K562 (cell line): ENCODE measurements at regions not wholly inside any gene's neighbourhood (a gene's known extent, or its start where the extent isn't known, plus 50 kb on each side); places are given as distances from the start of the nearest gene placed in this dataset.

Experiments
- ATAC-seq: fragments of 200-7000 bp; cut with Tn5 transposase; 3 replicates; pipeline ENCODE4 v1.9.1; 2020; ENCODE audit warnings: moderate library complexity
- BruUV-seq: library from RNA; stranded (reverse); fragments of 400-500 nt; replicated peaks from 2 replicates; lab custom pipeline; 2021; lab: Mats Ljungman, UMichigan
- CTCF ChIA-PET: fragments of 300-600 bp; formaldehyde crosslinking; extraction: SDS; loops from one replicate; lab custom pipeline; 2021; ENCODE audit warnings: low intra/inter-chr PET ratio; lab: Yijun Ruan, JAX
- POLR2A ChIA-PET: fragments of 300-600, 350-650 bp; sonication (Branson Sonifier 250); formaldehyde crosslinking; extraction: SDS; loops from one replicate; lab custom pipeline; 2021; ENCODE audit warnings: antibody characterized with exemption, inconsistent platforms; lab: Yijun Ruan, JAX
- DNase-seq, 4 experiments: peaks; one replicate each; pipeline versions ENCODE4 v3.0.0 to v3.0.0-alpha.2; 2011 to 2018; ENCODE audit warnings: low spot score in 3 of 4, mixed read lengths in 3 of 4; ENCODE audit errors: extremely low read depth in 1 of 4
- FAIRE-seq: peaks from 2 replicates; lab custom pipeline; 2011; peaks lifted over from hg19 to GRCh38; lab: Jason Lieb, UNC
- H2AFZ ChIP-seq: 2 replicates; pipeline ENCODE4 v1.6.0; 2011; ENCODE audit warnings: low read depth, low read length, control low read depth, inconsistent platforms
- H3K27ac ChIP-seq: fragments of 200-600 bp; 3 replicates; pipeline ENCODE4 v1.8.0; 2011; ENCODE audit warnings: low read depth, mild to moderate bottlenecking, control low read depth, inconsistent platforms, low read length, moderate library complexity, mixed read lengths; ENCODE audit errors: extremely low read depth
- H3K27me3 ChIP-seq, 2 experiments: fragments of 300-600 bp in 1 of 2; 2 replicates in 1 of 2; 3 replicates in 1 of 2; pipeline versions ENCODE4 v1.6.0 to v1.8.0; 2011; ENCODE audit warnings: inconsistent platforms in 2 of 2, low read length in 2 of 2, mild to moderate bottlenecking in 1 of 2, mixed read lengths in 1 of 2, moderate library complexity in 1 of 2; ENCODE audit not compliant: control insufficient read depth in 2 of 2, insufficient read depth in 2 of 2
- H3K36me3 ChIP-seq: fragments of 300-600 bp; 3 replicates; pipeline ENCODE4 v1.8.0; 2011; ENCODE audit warnings: mild to moderate bottlenecking, low read length, inconsistent platforms; ENCODE audit not compliant: control insufficient read depth, insufficient read depth
- H3K4me1 ChIP-seq, 2 experiments: fragments of 200-600 bp in 1 of 2; replicated peaks in 1 of 2; 2 replicates in 1 of 2; 3 replicates in 1 of 2; pipeline versions ENCODE4 v1.5.1 to v1.8.0; 2011; ENCODE audit warnings: inconsistent platforms in 2 of 2, low read length in 2 of 2, mild to moderate bottlenecking in 1 of 2, mixed read lengths in 1 of 2, moderate library complexity in 1 of 2; ENCODE audit not compliant: control insufficient read depth in 2 of 2, insufficient read depth in 2 of 2
- H3K4me2 ChIP-seq: 2 replicates; pipeline ENCODE4 v1.6.1; 2011; ENCODE audit warnings: low read length, control low read depth, inconsistent platforms, mixed read lengths; ENCODE audit not compliant: insufficient read depth
- H3K4me3 ChIP-seq: fragments of 200-600 bp; sonication (generic), shearing (Covaris generic); 2 replicates; pipeline ENCODE4 v1.5.1; 2016; ENCODE audit warnings: control low read depth, inconsistent platforms
- H3K79me2 ChIP-seq: fragments of 200-600 bp; 3 replicates; pipeline ENCODE4 v1.8.0; 2011; ENCODE audit warnings: low read length, inconsistent platforms; ENCODE audit not compliant: control insufficient read depth, insufficient read depth
- H3K9ac ChIP-seq, 2 experiments: 2 replicates each; pipeline versions ENCODE4 v1.6.0 to v1.6.1; 2011; ENCODE audit warnings: low read depth in 2 of 2, low read length in 2 of 2, control low read depth in 1 of 2, inconsistent platforms in 1 of 2, mild to moderate bottlenecking in 1 of 2, mixed read lengths in 1 of 2; ENCODE audit not compliant: insufficient read depth in 1 of 2
- H3K9me1 ChIP-seq: one replicate; pipeline ENCODE4 v1.6.0; 2011; ENCODE audit warnings: inconsistent platforms, mild to moderate bottlenecking, low read length, moderate library complexity; ENCODE audit not compliant: control insufficient read depth, insufficient read depth
- H3K9me3 ChIP-seq: replicated peaks from 2 replicates; pipeline ENCODE4 v1.5.1; 2011; ENCODE audit warnings: low read depth, low read length, inconsistent platforms; ENCODE audit not compliant: control insufficient read depth, insufficient read depth
- H4K20me1 ChIP-seq: replicated peaks from 2 replicates; pipeline ENCODE4 v1.6.1; 2011; ENCODE audit warnings: low read length, inconsistent platforms, mixed read lengths; ENCODE audit not compliant: control insufficient read depth, insufficient read depth
- CBX5 ChIP-seq: IDR thresholded peaks from 2 replicates; pipeline ENCODE4 v1.6.1; 2014; ENCODE audit warnings: low read depth, borderline replicate concordance
- FOXP4 ChIP-seq: sonication (generic); formaldehyde crosslinking; IDR thresholded peaks from 2 replicates; pipeline ENCODE4 v1.8.0; 2022; ENCODE audit warnings: mild to moderate bottlenecking, missing genetic modification reagents, borderline replicate concordance
- RAD21 ChIP-seq, 2 experiments: fragments of 250-450 bp in 1 of 2; fragments of 450-650 bp in 1 of 2; sonication (Bioruptor Pico) in 1 of 2; formaldehyde crosslinking in 1 of 2; IDR thresholded peaks in 1 of 2; conservative IDR thresholded peaks in 1 of 2; 2 replicates each; pipeline versions ENCODE4 v1.4.0 to v1.8.0; 2020 to 2022; ENCODE audit warnings: mild to moderate bottlenecking in 2 of 2, moderate library complexity in 1 of 2
- RNF2 ChIP-seq: sonication (generic); IDR thresholded peaks from 2 replicates; pipeline ENCODE4 v1.6.1; 2016
- U2AF1 ChIP-seq: fragments of 200-400 bp; formaldehyde crosslinking; optimal IDR thresholded peaks from 2 replicates; pipeline ENCODE3; 2017; ENCODE audit warnings: mild to moderate bottlenecking, low read depth, low read length, moderate library complexity
- ZBTB1 ChIP-seq: sonication (generic); formaldehyde crosslinking; IDR thresholded peaks from 2 replicates; pipeline ENCODE4 v1.8.1; 2023; ENCODE audit warnings: missing genetic modification reagents, low read depth, mild to moderate bottlenecking, borderline replicate concordance
- ZBTB5 ChIP-seq: fragments of 450-650 bp; IDR thresholded peaks from 2 replicates; pipeline ENCODE4 v1.6.1; 2017; ENCODE audit warnings: antibody characterized with exemption
- ZNF431 ChIP-seq: sonication (generic); formaldehyde crosslinking; IDR thresholded peaks from 2 replicates; pipeline ENCODE4 v1.8.0; 2022; ENCODE audit warnings: mild to moderate bottlenecking, missing genetic modification reagents
- ZNF75A ChIP-seq: fragments of 450-650 bp; formaldehyde crosslinking; IDR thresholded peaks from 2 replicates; pipeline ENCODE4 v1.4.0; 2020; ENCODE audit warnings: mild to moderate bottlenecking
- WGBS: fragments of 100-300 bp; shearing (Covaris generic); methylation state at CpG from one replicate; pipeline ENCODE4 v1.1.6; 2016; ENCODE audit warnings: low coverage, mixed read lengths; ENCODE audit not compliant: insufficient coverage; ENCODE audit errors: missing lambda C conversion rate; 5-methylcytosine and 5-hydroxymethylcytosine counted together
- in situ Hi-C: fragments of 300-500 bp; cut with MboI; formaldehyde crosslinking; loops from 4 replicates; pipeline ENCODE4 v1.15.0; 2018; ENCODE audit warnings: inconsistent platforms, mixed read lengths
- intact Hi-C: fragments of 100-400 bp; cut with micrococcal nuclease; formaldehyde crosslinking; loops from 2 replicates; pipeline ENCODE4 v1.14.2; 2022
- TF ChIP-seq, protein P1 (sequence below), 3 experiments: fragments of 200-800 bp in 1 of 3; sonication (Bioruptor generic) in 1 of 3; sonication (generic) in 1 of 3; formaldehyde crosslinking in 1 of 3; IDR thresholded peaks; 2 replicates each; pipeline versions ENCODE4 v1.6.1 to v1.8.0; 2016 to 2022; ENCODE audit warnings: mild to moderate bottlenecking in 2 of 3, missing compliant biosample characterization in 2 of 3, missing genetic modification characterization in 2 of 3, missing genetic modification reagents in 1 of 3
- TF ChIP-seq, protein P2 (sequence below): fragments of 250-450 bp; sonication (Bioruptor Pico); IDR thresholded peaks from 2 replicates; pipeline ENCODE4 v1.8.0; 2021; ENCODE audit warnings: borderline replicate concordance, mild to moderate bottlenecking, moderate library complexity; ENCODE audit not compliant: poor library complexity, severe bottlenecking
- TF ChIP-seq, protein P3 (sequence below): fragments of 450-650 bp; conservative IDR thresholded peaks from 2 replicates; pipeline ENCODE4 v1.6.1; 2016; ENCODE audit warnings: missing genetic modification characterization, low read depth, mild to moderate bottlenecking, control low read depth, missing compliant biosample characterization
- TF ChIP-seq, protein P4 (sequence below): sonication (generic); formaldehyde crosslinking; IDR thresholded peaks from 2 replicates; pipeline ENCODE4 v1.8.1; 2023; ENCODE audit warnings: mild to moderate bottlenecking, missing genetic modification reagents, moderate library complexity

- H3K9me3 ChIP-seq, result no peaks in the 10 kb centered on the region
- WGBS, result 1% methylated on average over 8 of the region's 8 CpGs
- DNase-seq (no peak), FAIRE-seq (no peak), ATAC-seq (no peak)
- POLR2A ChIA-PET, result no interaction called here
- no TSS peak for BruUV-seq
- no peaks in the 10 kb centered on the region for H3K4me1 ChIP-seq
- CTCF ChIA-PET, result no interaction called here
- H3K79me2 ChIP-seq, result no peaks in the 10 kb centered on the region
- H3K4me3 ChIP-seq, result no peak overlapping the region
- H4K20me1 ChIP-seq, result no peaks in the 10 kb centered on the region
- no peak overlapping the region for H3K4me2 ChIP-seq
- no peaks in the 10 kb centered on the region for H3K36me3 ChIP-seq
- H3K9me1 ChIP-seq, result no peaks in the 10 kb centered on the region
- H3K27me3 ChIP-seq, result no peaks in the 10 kb centered on the region
- H3K9ac ChIP-seq, result no peak overlapping the region
- H3K27ac ChIP-seq, result no peak overlapping the region
- intact Hi-C loops, result no loop called here
- H2AFZ ChIP-seq, result no peak overlapping the region
- in situ Hi-C loops, result no loop called here
- TF ChIP-seq, protein P1, sequence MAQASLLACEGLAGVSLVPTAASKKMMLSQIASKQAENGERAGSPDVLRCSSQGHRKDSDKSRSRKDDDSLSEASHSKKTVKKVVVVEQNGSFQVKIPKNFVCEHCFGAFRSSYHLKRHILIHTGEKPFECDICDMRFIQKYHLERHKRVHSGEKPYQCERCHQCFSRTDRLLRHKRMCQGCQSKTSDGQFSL (CRISPR knock-in tag; IDR thresholded peaks at IDR 0.05), result no peak
- TF ChIP-seq, protein P1 (tag; IDR thresholded peaks at IDR 0.05), result no peak
- no peak for TF ChIP-seq ZNF75A (CRISPR knock-in tag)
- no peak for TF ChIP-seq U2AF1
- TF ChIP-seq RNF2, result no peak
- TF ChIP-seq ZNF431 (CRISPR knock-in tag), result no peak
- no peak for TF ChIP-seq CBX5
- TF ChIP-seq, protein P2, sequence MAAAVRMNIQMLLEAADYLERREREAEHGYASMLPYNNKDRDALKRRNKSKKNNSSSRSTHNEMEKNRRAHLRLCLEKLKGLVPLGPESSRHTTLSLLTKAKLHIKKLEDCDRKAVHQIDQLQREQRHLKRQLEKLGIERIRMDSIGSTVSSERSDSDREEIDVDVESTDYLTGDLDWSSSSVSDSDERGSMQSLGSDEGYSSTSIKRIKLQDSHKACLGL (CRISPR knock-in tag), result no peak
- TF ChIP-seq, protein P3, sequence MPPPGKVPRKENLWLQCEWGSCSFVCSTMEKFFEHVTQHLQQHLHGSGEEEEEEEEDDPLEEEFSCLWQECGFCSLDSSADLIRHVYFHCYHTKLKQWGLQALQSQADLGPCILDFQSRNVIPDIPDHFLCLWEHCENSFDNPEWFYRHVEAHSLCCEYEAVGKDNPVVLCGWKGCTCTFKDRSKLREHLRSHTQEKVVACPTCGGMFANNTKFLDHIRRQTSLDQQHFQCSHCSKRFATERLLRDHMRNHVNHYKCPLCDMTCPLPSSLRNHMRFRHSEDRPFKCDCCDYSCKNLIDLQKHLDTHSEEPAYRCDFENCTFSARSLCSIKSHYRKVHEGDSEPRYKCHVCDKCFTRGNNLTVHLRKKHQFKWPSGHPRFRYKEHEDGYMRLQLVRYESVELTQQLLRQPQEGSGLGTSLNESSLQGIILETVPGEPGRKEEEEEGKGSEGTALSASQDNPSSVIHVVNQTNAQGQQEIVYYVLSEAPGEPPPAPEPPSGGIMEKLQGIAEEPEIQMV, result no peak
- no peak for TF ChIP-seq ZBTB5
- no peak for TF ChIP-seq RAD21 (CRISPR knock-in tag; conservative IDR thresholded peaks at IDR 0.05 in 1 of 2, IDR thresholded peaks at IDR 0.05 in 1 of 2)
- no peak for TF ChIP-seq FOXP4 (CRISPR knock-in tag)
- TF ChIP-seq, protein P4, sequence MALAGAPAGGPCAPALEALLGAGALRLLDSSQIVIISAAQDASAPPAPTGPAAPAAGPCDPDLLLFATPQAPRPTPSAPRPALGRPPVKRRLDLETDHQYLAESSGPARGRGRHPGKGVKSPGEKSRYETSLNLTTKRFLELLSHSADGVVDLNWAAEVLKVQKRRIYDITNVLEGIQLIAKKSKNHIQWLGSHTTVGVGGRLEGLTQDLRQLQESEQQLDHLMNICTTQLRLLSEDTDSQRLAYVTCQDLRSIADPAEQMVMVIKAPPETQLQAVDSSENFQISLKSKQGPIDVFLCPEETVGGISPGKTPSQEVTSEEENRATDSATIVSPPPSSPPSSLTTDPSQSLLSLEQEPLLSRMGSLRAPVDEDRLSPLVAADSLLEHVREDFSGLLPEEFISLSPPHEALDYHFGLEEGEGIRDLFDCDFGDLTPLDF, result no peak
- TF ChIP-seq ZBTB1 (CRISPR knock-in tag), result no peak
These were observed 1919.8 kb upstream of the AGA start for GRCh38 chr4:179361978-179362486.
